Gastrocnemius medialis (tissue), 4 donors: ENCODE measurements at regions not wholly inside any gene's neighbourhood (a gene's known extent, or its start where the extent isn't known, plus 50 kb on each side); places are given as distances from the start of the nearest gene placed in this dataset.

Experiments
- ATAC-seq, 2 donors: fragments of 150-250 bp; one replicate each; pipeline ENCODE4 v1.9.1; 2016
- DNase-seq, 2 donors: peaks; one replicate each; pipeline ENCODE4 v3.0.0-alpha.2; 2019
- H3K27ac ChIP-seq, 4 donors: fragments of 200-600 bp; sonication (generic); 1 replicate in 1 of 4; 2 replicates in 3 of 4; pipeline ENCODE4 v1.5.1; 2016 to 2018; ENCODE audit warnings: mild to moderate bottlenecking in 2 of 4, moderate library complexity in 1 of 4
- H3K27me3 ChIP-seq, 3 donors: fragments of 200-600 bp; sonication (generic) in 2 of 3; 1 replicate in 1 of 3; 2 replicates in 2 of 3; pipeline versions ENCODE4 v1.5.1 to v1.6.0; 2016 to 2019; ENCODE audit warnings: mild to moderate bottlenecking in 1 of 3, moderate library complexity in 1 of 3
- H3K36me3 ChIP-seq, 2 donors: fragments of 200-600 bp; sonication (generic) in 1 of 2; one replicate each; pipeline ENCODE4 v1.5.1; 2017 to 2018
- H3K4me1 ChIP-seq, 2 donors: fragments of 200-600 bp; sonication (generic) in 1 of 2; one replicate each; pipeline ENCODE4 v1.5.1; 2016 to 2017; ENCODE audit warnings: mild to moderate bottlenecking in 2 of 2
- H3K4me3 ChIP-seq, 4 donors: fragments of 200-600 bp; sonication (generic) in 3 of 4; 1 replicate in 1 of 4; 2 replicates in 3 of 4; pipeline ENCODE4 v1.5.1; 2016 to 2019; ENCODE audit warnings: mild to moderate bottlenecking in 2 of 4
- H3K9me3 ChIP-seq, 3 donors: fragments of 200-600 bp; sonication (generic) in 2 of 3; 1 replicate in 1 of 3; 2 replicates in 2 of 3; pipeline ENCODE4 v1.5.1; 2016 to 2019
- POLR2A ChIP-seq, 2 donors: fragments of 450-650 bp; IDR thresholded peaks; one replicate each; pipeline ENCODE4 v1.6.1; 2017; ENCODE audit warnings: antibody characterized with exemption in 2 of 2, mild to moderate bottlenecking in 2 of 2, moderate library complexity in 2 of 2
- in situ Hi-C, 4 donors: fragments of 200-750 bp; cut with MboI; loops; one replicate each; pipeline versions ENCODE4 v1.15.0 to v1.8.0; 2017; ENCODE audit warnings: low sequenced_read_pairs in 4 of 4
- intact Hi-C: fragments of 100-400 bp; cut with DNase I; formaldehyde crosslinking; loops from one replicate; pipeline ENCODE4 v1.15.1; 2023; ENCODE audit warnings: low total_unique reads
- TF ChIP-seq, protein P1 (sequence below), 5 experiments: fragments of 450-650 bp in 3 of 5; fragments of 200-600 bp in 2 of 5; sonication (generic) in 2 of 5; IDR thresholded peaks in 4 of 5; conservative IDR thresholded peaks in 1 of 5; 1 replicate in 4 of 5; 2 replicates in 1 of 5; pipeline ENCODE4 v1.5.1; 2016 to 2019; ENCODE audit warnings: antibody characterized with exemption in 5 of 5, mild to moderate bottlenecking in 3 of 5, moderate library complexity in 3 of 5

DNA sequence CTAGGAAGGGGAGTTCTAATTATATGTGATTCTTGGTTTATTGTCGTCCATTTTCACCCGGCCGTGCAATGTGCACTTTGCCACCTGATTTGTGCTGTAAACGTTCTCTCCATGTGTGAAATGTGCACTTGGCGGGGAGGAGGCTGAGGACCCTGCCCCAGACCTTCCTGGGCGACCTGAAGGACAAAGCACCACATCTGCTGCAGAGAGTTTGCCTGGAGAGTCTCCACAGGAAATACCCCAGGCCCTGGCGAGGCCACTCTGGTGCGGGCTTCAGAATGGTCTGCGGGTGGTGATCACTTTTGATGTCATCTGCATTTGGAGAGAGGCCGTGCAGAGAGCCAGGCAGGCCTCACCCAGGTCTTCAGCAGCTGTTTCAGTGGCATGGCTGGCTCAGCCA, 224.7 kb downstream of the BRD1 start:
- Histone ChIP-seq H3K9me3 (no peaks in the 10 kb centered on the region), H3K27ac (no peak overlapping the region), H3K36me3 (no peaks in the 10 kb centered on the region), H3K4me1 (no peaks in the 10 kb centered on the region), H3K4me3 (no peak overlapping the region), H3K27me3 (no peaks in the 10 kb centered on the region)
- ATAC-seq (no peak), DNase-seq (no peak)
- no peak for TF ChIP-seq POLR2A (IDR thresholded peaks at IDR 0.05)
- TF ChIP-seq, protein P1, sequence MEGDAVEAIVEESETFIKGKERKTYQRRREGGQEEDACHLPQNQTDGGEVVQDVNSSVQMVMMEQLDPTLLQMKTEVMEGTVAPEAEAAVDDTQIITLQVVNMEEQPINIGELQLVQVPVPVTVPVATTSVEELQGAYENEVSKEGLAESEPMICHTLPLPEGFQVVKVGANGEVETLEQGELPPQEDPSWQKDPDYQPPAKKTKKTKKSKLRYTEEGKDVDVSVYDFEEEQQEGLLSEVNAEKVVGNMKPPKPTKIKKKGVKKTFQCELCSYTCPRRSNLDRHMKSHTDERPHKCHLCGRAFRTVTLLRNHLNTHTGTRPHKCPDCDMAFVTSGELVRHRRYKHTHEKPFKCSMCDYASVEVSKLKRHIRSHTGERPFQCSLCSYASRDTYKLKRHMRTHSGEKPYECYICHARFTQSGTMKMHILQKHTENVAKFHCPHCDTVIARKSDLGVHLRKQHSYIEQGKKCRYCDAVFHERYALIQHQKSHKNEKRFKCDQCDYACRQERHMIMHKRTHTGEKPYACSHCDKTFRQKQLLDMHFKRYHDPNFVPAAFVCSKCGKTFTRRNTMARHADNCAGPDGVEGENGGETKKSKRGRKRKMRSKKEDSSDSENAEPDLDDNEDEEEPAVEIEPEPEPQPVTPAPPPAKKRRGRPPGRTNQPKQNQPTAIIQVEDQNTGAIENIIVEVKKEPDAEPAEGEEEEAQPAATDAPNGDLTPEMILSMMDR (IDR thresholded peaks at IDR 0.05 in 4 of 5, conservative IDR thresholded peaks at IDR 0.05 in 1 of 5): no peak
- intact Hi-C loops (no loop called here), in situ Hi-C loops (no loop called here)

DNA sequence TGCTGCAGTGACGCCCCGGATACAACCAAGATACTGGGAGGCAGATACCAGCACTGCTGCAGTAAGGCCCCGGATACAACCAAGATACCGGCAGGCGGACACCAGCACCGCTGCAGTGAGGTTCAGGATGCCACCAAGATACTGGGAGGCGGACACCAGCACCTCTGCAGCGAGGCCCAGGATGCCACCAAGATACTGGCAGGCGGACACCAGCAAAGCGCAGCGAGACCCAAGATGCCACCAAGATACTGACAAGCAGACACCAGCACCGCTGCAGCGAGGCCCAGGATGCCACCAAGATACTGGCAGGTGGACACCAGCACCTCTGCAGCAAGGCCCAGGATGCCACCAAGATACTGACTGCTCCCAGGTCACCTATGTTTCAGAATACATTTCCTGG, 225.2 kb downstream of the BRD1 start:
- no peak overlapping the region for H3K4me3 ChIP-seq
- no peak for TF ChIP-seq POLR2A (IDR thresholded peaks at IDR 0.05)
- TF ChIP-seq, protein P1 (IDR thresholded peaks at IDR 0.05 in 4 of 5, conservative IDR thresholded peaks at IDR 0.05 in 1 of 5): no peak
- no peaks in the 10 kb centered on the region for H3K27me3 ChIP-seq
- no peaks in the 10 kb centered on the region for H3K36me3 ChIP-seq
- H3K9me3 ChIP-seq: no peaks in the 10 kb centered on the region
- no peaks in the 10 kb centered on the region for H3K4me1 ChIP-seq
- in situ Hi-C loops (no loop called here), intact Hi-C loops (no loop called here)
- no peak overlapping the region for H3K27ac ChIP-seq
- DNase-seq (no peak), ATAC-seq (no peak)

DNA sequence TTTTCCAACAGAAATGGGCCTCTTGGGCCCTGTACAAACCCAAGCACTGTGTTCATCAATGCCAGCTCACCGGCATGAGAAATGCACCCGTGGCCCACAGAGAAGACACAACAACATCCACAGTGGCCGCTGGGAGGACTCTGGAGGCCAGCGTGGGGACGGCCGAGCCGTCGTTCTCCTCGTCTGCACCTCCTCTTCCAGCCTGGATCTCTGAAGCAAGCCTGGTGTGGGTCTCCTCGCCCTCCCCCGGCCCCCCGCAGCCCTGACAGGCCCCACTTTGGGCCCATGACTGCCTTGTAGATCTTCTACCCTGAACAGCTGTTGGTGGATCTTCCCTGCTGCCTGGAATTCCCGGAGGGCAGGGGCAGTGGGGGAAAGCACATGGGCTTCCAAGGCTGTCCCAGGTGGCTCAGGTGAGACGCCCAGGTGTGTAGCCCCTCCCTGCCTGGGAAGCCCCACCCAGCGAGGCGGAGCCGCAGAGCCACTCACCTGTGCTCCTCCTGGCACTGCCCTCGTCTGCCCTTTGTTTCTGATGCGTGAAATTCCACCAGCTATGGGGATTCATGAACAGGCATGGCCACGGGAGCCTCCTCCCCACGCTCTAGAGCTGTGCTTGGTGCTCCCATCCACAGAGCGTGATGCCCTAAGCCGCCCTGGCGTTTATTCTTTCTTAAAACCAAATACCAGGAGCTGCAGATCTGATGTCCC, 225.9 kb downstream of the BRD1 start:
- intact Hi-C loops: no loop called here

GRCh38 chr22:49600891-49601431, 226.7 kb downstream of the BRD1 start:
- no peak for DNase-seq
- no peaks in the 10 kb centered on the region for H3K27me3 ChIP-seq
- intact Hi-C loops (no loop called here), in situ Hi-C loops (no loop called here)
- ATAC-seq: no peak
- H3K9me3 ChIP-seq: no peaks in the 10 kb centered on the region
- H3K4me3 ChIP-seq: no peak overlapping the region
- no peaks in the 10 kb centered on the region for H3K36me3 ChIP-seq
- H3K4me1 ChIP-seq: no peaks in the 10 kb centered on the region
- no peak overlapping the region for H3K27ac ChIP-seq
- TF ChIP-seq POLR2A (IDR thresholded peaks at IDR 0.05): no peak
- TF ChIP-seq, protein P1 (IDR thresholded peaks at IDR 0.05 in 4 of 5, conservative IDR thresholded peaks at IDR 0.05 in 1 of 5): no peak

More for the DNA sequence above, 225.9 kb downstream of the BRD1 start:
- H3K4me1 ChIP-seq: no peaks in the 10 kb centered on the region
- in situ Hi-C loops: no loop called here
- H3K4me3 ChIP-seq: no peak overlapping the region
- H3K36me3 ChIP-seq: no peaks in the 10 kb centered on the region
- H3K27me3 ChIP-seq: no peaks in the 10 kb centered on the region
- TF ChIP-seq, protein P1 (IDR thresholded peaks at IDR 0.05 in 4 of 5, conservative IDR thresholded peaks at IDR 0.05 in 1 of 5): no peak
- TF ChIP-seq POLR2A (IDR thresholded peaks at IDR 0.05): no peak
- DNase-seq: no peak
- H3K27ac ChIP-seq: no peak overlapping the region
- H3K9me3 ChIP-seq: no peaks in the 10 kb centered on the region
- ATAC-seq: no peak
